Left renal cortex interstitium (tissue), 4 donors: ENCODE measurements at regions not wholly inside any gene's neighbourhood (a gene's known extent, or its start where the extent isn't known, plus 50 kb on each side); places are given as distances from the start of the nearest gene placed in this dataset.

Experiments
- DNase-seq, 4 donors: peaks; one replicate each; pipeline ENCODE4 v3.0.0-alpha.2; 2013; ENCODE audit warnings: low read depth in 4 of 4, low spot score in 2 of 4, missing footprints in 1 of 4

DNA sequence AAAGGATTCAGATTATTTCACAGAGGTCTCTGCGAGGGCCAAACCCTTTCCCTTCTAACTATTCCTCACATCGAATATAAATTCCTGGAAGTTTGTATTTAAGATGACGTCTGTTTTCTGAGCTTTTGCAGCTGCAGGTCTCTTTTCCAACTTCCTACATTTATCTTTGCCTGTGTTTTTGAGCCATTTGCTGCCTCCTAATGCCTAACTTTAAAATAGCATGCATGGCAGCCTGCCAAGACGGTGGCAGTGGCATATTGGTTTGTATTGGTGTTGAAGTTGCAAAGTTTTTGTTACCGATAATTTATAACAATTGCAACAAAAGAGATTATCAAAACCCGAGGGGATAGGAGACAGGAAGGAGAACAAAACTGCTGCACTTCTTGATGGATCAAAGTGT is 187.1 kb upstream of the DNAJC19 start:
- DNase-seq, result peak; percentile 24 to 44 (median 38)

DNA sequence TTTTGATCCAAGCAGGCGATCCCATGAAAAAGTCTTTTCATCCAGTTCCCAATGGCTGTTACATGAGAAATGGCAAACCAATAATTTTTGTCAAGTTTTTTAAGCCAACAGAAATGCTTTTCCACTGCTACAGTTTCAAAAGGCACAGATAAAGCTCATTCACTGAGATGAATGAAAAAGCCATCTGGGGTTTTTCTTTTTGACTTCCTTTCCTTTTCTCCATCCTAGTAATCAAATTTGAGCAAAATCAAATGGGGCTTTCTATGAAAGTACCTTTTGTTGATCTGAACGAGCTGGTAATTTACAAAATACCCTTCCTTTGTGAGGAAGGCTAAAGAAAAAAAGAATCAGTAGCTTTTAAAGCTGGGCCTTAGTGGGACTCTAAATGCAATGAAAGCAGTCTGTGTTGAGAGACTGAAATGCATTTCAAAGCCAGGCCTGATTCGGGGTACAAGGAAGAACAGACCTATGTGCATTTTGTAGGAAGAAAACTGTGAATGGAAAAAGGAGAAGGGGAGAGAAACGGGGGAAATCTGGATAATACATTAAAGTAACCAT is 185.2 kb upstream of the DNAJC19 start:
- no peak for DNase-seq

DNA sequence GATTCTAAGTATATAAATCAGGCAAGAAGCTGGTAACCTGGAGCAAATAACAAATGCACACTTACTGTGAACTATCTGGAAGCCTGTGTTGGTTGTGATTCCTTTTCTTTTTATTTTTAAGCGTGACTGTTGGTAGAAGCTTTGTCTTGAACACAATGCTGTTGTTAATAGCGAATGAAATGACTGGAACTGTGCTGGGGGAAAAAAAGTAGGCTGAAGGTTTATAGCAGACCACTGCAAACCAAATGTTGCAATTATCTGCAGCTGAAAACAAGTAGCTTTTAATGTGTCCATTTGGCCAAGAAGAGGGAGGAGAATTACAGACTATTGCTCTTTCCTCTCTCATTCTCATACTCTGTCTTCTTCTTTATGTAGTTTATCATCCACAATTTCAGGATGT is 184.5 kb upstream of the DNAJC19 start:
- DNase-seq, result no peak

DNA sequence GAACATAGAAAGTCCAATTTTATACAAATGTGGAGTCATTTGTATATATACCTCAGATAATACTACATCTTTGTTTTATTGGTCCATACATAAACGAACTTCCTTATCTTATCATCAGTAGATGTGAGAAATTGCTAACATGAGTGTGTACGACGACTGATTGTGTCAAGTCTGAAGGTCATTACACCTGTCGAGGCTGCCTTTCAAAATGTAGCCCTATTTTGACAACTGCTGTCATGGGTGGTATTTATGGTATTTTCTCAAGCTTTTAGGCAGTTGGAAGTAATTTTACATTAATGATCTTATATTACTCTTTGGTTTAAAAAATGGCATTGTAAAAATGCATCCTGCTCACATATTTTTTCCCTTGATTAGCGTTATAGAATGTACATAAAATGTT is 183.7 kb upstream of the DNAJC19 start:
- DNase-seq, result no peak

DNA sequence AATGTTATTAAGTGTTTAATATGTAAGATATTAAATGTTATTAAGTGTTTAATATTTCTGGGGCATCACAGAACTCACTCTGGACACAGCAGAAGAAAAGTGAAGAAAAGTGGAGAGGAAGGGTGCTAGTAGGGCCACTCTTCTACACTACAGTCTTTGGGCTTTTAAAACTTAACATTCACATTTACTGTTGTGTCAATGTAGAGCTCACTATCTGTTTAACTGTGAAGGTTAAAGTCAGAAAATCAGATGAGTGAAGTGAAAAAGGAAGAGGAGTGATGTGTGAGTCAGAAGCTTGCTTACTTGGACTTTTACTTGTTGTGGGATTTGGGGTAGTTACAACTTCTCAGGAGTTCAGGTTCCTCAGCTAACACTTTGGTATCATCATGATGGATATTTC is 145.3 kb upstream of the DNAJC19 start:
- DNase-seq, result no peak

DNA sequence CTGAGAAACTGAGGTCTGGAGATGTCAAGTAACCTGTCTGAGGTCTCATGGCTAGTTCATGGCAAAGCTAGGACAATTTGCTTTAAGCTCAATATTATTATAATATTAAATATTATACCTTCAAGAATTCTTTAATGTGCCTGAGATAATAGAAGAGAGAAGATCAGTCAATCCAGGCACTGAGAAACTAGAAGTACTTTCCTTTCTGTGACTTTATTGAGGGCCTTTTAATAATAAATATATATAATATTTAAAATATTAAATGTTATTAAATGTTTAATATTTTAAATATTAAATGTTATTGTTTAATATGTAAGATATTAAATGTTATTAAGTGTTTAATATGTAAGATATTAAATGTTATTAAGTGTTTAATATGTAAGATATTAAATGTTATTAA is 144.3 kb upstream of the DNAJC19 start:
- no peak for DNase-seq

DNA sequence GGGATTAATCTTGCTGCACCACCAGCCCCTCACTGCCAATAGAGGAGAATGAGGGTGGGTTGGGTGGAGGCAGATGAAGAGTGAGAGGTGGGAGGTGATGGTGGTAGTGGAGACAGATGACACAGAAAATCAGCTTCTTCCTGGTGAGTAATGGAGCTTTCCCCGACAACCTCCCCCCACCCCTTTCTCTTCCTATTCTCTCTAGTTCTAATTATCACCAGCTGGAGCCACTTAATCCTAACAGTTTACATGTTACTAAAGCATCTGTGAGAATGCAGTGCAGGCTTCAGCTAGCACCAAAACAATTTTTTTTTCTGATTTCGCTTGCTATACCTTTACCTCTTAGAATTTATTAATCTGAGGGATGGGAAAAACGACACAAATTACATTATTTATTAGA is 116.1 kb upstream of the DNAJC19 start:
- DNase-seq, result no peak

DNA sequence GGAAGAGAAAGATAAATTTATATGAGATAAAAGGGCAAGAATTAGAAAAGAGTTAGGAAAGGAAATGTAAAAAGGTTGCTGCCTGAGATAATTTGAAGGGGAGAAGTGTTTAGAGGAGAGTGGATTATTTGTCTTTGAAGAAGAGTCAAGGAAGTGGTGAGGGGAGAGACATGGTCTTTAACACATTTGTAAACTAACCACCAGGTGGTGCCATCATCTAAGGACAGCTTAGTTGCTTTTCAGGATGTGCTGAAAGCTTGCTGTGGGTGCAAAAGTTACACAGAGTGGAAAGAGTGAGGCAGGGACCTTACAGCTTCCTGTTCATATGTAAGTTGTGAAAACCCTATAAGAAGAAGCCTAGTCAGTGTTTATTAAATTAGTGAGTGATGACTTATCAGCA is 114.1 kb upstream of the DNAJC19 start:
- no peak for DNase-seq

DNA sequence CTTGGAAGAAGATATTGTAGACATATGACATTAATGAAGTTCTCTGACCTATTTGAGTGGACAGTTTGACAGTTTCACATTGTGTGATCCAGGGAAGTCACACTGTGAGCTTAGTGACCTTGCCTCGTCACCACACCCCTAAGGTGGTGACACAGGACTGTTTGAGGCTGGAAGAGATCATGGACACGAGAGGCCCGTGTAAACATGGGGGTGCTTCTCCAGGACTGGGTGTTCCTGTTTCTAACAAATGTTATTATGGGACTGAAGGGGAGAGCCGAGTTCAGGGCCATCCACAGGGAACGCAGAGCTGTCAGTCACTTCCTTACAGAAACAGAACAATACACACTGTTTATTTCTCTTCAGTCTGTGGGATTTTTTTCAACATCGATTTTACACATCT is 96.5 kb upstream of the DNAJC19 start:
- DNase-seq, result no peak

DNA sequence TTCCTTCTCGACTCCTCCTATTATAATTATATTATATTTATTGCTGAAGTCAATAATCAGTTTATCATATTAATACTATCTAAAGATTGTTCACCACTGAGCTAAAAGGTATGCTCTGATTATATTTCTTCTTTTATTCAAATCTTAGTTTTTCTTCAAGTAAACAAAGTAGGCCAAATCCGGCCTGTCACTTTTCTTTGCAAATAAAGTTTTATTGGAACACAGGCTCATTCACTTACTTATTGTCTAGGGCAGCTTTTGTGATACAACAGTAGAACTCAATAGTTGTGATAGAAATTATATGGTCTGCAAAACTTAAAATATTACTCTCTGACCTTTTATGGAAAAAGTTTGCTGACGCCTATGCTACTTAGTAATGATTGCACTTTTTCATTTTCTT is 92.4 kb upstream of the DNAJC19 start:
- no peak for DNase-seq

DNA sequence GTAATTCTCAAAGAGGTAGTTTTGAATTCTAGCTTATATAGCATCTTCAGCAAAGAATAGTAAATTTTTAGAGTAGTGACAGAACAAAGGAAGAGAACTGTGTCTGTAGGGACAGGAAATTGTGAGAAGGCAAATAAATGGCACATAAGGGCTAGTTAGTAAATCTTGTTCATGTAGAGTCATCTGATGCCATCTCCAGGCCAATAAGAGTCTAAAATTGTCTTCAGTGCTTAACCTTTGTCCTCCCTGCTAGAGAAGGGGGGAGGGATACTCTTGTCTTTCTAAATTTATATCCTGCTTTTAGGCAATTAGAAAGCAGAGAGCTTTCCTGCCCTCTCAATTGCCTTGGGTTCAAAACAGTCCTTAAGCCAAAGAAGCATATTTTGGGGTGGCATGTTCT is 87.0 kb upstream of the DNAJC19 start:
- DNase-seq, result no peak

DNA sequence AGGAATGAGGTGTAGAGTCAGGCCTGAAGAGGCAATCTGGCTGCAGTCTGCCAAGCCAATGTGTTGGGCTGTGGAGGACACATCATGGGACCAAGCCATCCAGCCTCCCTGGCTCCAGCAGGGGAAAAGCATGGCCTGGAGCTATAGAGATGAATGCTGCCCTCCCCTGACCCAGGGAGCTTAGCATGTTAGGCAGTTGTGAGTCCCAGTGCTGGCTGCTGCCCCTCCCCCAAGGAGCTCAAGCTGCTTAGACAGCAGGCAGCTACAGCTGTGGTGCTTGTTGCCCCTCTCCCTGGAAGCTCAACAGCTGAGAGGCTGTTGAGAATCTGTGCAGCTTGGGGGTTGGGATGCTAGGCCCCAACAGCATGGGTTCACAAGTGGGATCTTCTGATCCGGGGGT is 85.6 kb upstream of the DNAJC19 start:
- no peak for DNase-seq

DNA sequence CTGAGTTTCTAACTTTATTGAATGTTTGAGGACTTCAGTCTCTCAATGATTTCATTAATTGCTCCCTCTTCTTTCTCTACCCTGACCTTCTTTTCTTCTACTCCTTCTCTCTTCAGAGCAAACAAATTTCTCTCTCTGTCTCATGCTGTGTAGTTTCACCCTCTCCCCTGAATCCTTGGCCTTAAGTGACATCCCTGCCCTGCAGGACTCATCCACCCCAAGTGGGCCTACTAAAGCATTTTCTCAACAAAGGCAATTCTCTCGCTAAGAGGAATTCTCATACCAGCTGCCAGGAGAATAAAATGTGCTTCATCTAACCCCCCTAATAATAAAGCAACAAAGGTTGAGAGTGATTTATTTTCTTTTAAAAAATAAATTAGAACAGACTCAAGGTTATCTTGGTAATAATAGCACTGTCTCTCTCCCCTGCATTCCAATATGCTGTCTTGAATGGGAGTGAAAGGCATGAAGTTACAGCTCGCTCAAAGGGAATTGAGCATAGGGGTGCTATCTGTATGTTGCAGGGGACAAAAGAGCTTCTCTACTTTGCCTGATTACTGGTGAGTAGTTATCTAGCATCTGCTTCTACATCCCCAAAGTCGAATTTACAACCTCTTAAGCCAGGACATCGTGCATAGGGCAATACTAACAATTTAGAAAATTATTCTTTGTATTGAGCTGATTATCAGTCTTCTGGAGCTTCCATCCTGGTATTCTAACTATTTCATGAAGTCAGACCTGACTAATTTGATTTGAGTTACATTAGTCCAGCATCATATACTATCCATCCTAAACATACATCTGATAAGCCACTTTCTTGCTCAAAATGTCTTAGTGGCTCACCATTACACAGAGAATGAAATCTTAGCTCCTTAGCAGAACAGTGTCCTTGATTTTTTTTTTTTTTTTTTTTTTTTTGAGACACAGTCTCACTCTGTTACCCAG is 76.9 kb upstream of the DNAJC19 start:
- no peak for DNase-seq

DNA sequence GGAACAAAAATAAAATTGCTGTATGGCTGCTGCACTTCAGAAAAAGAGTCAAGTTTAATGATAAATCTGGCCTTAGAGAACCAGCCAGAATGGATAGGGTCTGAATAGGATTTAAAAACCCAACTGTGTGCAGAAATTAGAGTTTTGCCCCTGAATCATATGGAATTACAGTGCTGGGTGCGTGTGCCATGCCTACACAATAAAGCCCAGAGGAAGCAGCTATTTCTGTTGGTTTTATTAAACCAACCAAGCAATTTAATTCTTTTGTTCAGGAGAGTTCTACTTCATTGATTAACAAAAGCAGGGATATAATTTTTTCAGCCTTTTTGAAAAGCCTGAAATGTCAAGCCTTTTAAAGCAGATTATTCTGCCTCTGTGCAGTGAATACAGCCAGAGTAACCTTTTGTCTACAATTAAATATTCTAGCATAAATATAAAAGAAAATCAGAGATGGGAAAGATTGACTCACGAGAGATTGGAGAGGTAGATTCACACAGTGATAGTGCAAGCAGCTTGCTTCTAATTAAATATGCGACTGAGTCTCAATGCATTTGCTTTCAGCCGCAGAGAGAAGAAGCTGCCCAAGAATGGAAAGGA is 66.7 kb upstream of the DNAJC19 start:
- DNase-seq, result no peak

DNA sequence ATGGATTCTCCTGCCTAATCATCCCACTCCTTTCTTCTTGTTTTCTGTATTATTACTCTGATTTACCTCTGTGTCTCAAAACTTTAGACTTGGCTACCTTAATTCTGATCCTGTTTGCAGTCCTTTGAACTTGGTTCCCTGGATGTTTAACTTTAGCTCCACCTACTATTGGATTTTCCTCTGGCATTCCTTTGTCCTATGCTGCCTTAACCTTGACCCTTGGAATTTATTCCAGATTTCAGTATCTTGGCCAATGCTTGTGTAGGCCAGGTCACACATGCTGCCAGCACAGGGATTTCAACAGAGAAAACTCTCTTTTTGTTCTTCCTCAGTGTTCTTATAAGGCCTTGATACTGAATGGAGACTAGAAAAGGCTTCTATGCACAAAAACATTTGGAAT is 65.0 kb upstream of the DNAJC19 start:
- DNase-seq, result no peak

DNA sequence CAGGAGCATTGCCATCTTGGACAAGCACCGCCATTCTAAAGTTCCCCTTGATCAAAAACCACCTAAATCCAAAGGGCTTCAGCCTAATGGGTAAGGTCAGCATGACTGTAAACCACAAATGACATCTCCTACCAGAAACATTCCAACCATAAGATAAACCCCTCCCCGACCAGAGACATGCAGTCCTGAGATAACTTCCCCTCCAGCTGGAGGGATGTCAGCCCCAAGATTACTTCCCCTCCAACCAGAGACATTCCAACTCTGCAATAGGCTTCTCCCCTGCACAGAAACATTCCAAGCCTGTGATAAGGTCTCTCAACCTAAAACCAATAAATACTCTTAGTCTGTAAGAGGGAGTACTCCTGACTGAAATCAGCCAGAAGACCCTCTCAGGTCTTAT is 62.7 kb upstream of the DNAJC19 start:
- no peak for DNase-seq

DNA sequence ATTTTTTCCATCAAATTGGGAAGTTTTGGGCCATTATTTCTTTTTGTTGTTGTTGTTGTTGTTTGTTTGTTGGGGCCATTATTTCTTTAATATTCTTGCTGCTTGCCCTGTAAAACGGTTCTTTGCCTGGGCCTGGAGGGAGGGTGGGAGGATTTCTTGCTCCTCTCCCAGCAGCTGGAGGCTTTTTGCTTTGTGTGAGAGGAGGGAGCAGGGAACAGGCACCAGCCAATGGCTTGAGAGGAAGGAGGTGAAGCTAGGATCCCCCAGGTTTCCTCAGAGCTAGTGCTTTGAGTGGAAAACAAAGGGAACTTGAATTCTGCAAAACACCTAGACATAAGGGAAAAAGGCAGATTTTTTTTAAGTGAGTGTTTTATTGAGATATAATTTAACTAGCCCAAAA is 61.2 kb upstream of the DNAJC19 start:
- no peak for DNase-seq

DNA sequence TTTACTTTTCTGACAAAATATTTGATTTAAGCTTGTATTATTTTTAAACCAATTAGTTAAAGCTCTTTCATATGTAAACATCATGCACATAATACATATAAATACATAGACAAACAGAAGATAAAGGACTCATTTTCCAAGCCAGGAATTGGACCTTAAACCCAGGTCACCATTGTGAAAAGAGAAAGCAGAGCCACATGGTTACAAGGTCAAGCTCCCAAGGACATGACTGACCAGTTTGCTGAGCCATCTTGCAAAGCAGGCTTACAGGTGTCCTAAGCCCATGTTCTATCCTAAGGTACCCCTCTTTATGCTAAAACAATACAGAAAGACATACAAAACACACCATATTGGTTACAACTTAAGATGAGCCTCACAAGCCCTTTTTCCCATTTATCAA is 50.5 kb upstream of the DNAJC19 start:
- no peak for DNase-seq
